HepG2 (cell line): ENCODE measurements at regions not wholly inside any gene's neighbourhood (a gene's known extent, or its start where the extent isn't known, plus 50 kb on each side); places are given as distances from the start of the nearest gene placed in this dataset.

Source experiments
- IKZF4 ChIP-seq: sonication (generic); formaldehyde crosslinking; IDR thresholded peaks from 2 replicates; pipeline ENCODE4 v1.5.1; 2020; ENCODE audit warnings: borderline replicate concordance, mild to moderate bottlenecking, low read depth, missing genetic modification reagents; ENCODE audit errors: not compliant biosample characterization
- MED13 ChIP-seq: sonication (generic); formaldehyde crosslinking; IDR thresholded peaks from 2 replicates; pipeline ENCODE4 v1.5.0; 2020; ENCODE audit warnings: missing genetic modification reagents
- NR2C2 ChIP-seq: sonication (generic); formaldehyde crosslinking; IDR thresholded peaks from 2 replicates; pipeline ENCODE4 v1.4.0; 2020; ENCODE audit warnings: missing genetic modification reagents, mild to moderate bottlenecking, moderate library complexity, borderline replicate concordance
- POLR2A ChIP-seq, 2 experiments: IDR thresholded peaks; 2 replicates each; pipeline ENCODE4 v1.6.1; 2011; ENCODE audit warnings: low read depth in 2 of 2, low read length in 2 of 2, mild to moderate bottlenecking in 1 of 2, moderate library complexity in 1 of 2; ENCODE audit not compliant: insufficient read depth in 1 of 2
- POLR2AphosphoS5 ChIP-seq: IDR thresholded peaks from 2 replicates; pipeline ENCODE4 v1.6.1; 2012; ENCODE audit warnings: low read depth, low read length
- RAD51 ChIP-seq: fragments of 450-650 bp; IDR thresholded peaks from 2 replicates; pipeline ENCODE4 v1.6.1; 2016; ENCODE audit warnings: borderline replicate concordance
- USF2 ChIP-seq, 2 experiments: sonication (generic) in 1 of 2; formaldehyde crosslinking in 1 of 2; IDR thresholded peaks; 2 replicates each; pipeline versions ENCODE4 v1.5.1 to v1.6.1; 2011 to 2020; ENCODE audit warnings: borderline replicate concordance in 1 of 2, low read depth in 1 of 2, low read length in 1 of 2, mild to moderate bottlenecking in 1 of 2, missing genetic modification reagents in 1 of 2, moderate library complexity in 1 of 2
- YY1 ChIP-seq: IDR thresholded peaks from 2 replicates; pipeline ENCODE4 v1.6.1; 2011; ENCODE audit warnings: low read length, low read depth, moderate library complexity, mild to moderate bottlenecking; ENCODE audit not compliant: insufficient read depth, insufficient replicate concordance
- ZBTB43 ChIP-seq: sonication (generic); formaldehyde crosslinking; conservative IDR thresholded peaks from 2 replicates; pipeline ENCODE4 v1.4.0; 2020; ENCODE audit warnings: missing genetic modification reagents
- TF ChIP-seq, protein P1 (sequence below): sonication (generic); formaldehyde crosslinking; IDR thresholded peaks from 2 replicates; pipeline ENCODE4 v1.5.0; 2020; ENCODE audit warnings: missing genetic modification reagents, mild to moderate bottlenecking, borderline replicate concordance

- TF ChIP-seq NR2C2 (CRISPR knock-in tag) (no peak), USF2 (IDR thresholded peaks at IDR 0.05; ENCODE audit: low read depth, low read length) (no peak), USF2 (CRISPR knock-in tag; IDR thresholded peaks at IDR 0.05; ENCODE audit: borderline replicate concordance) (no peak), POLR2A (IDR thresholded peaks at IDR 0.05; ENCODE audit: insufficient read depth in 1 of 2, low read depth in 2 of 2, low read length in 2 of 2) (no peak), RAD51 (no peak), POLR2AphosphoS5 (no peak), IKZF4 (CRISPR knock-in tag) (no peak), ZBTB43 (CRISPR knock-in tag) (no peak), YY1 (no peak), MED13 (CRISPR knock-in tag) (no peak)
- TF ChIP-seq, protein P1, sequence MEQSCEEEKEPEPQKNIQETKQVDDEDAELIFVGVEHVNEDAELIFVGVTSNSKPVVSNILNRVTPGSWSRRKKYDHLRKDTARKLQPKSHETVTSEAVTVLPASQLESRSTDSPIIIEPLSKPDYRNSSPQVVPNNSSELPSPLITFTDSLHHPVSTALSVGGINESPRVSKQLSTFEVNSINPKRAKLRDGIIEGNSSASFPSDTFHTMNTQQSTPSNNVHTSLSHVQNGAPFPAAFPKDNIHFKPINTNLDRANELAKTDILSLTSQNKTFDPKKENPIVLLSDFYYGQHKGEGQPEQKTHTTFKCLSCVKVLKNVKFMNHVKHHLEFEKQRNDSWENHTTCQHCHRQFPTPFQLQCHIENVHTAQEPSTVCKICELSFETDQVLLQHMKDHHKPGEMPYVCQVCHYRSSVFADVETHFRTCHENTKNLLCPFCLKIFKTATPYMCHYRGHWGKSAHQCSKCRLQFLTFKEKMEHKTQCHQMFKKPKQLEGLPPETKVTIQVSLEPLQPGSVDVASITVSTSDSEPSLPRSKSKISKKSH (CRISPR knock-in tag) = no peak
Measured at GRCh38 chr19:28154077-28154476, 1058.9 kb downstream of the UQCRFS1 start.
